CD4-positive, alpha-beta T cell (primary cell): ENCODE measurements at regions not wholly inside any gene's neighbourhood (a gene's known extent, or its start where the extent isn't known, plus 50 kb on each side); places are given as distances from the start of the nearest gene placed in this dataset.

Experiments used
- ATAC-seq: fragments of 200-7000 bp; cut with Tn5 transposase; one replicate; pipeline ENCODE4 v1.10.0; 2022; ENCODE audit warnings: mild to moderate bottlenecking; ENCODE audit not compliant: poor library complexity
- CTCF ChIA-PET: fragments of 350-600 bp; sonication (Branson Sonifier 250); formaldehyde crosslinking; loops from one replicate; lab custom pipeline; 2021; ENCODE audit warnings: antibody characterized with exemption, inconsistent platforms; lab: Charles Lee
- POLR2A ChIA-PET: fragments of 350-600 bp; sonication (Branson Sonifier 250); formaldehyde crosslinking; loops from one replicate; lab custom pipeline; 2021; ENCODE audit warnings: antibody characterized with exemption, inconsistent platforms; lab: Charles Lee
- DNase-seq, 14 experiments: peaks; one replicate each; pipeline ENCODE4 v3.0.0-alpha.2; 2013 to 2020; ENCODE audit warnings: mixed read lengths in 2 of 14
- H3K27ac ChIP-seq, 2 donors: one replicate each; pipeline versions ENCODE4 v1.5.1 to v1.7.0; 2013; ENCODE audit warnings: low read length in 2 of 2, low read depth in 1 of 2, mild to moderate bottlenecking in 1 of 2
- H3K27me3 ChIP-seq, 2 experiments: 1 replicate in 1 of 2; 2 replicates in 1 of 2; pipeline versions ENCODE4 v1.6.1 to v1.7.0; 2013; ENCODE audit warnings: low read length in 2 of 2, control low read depth in 1 of 2, mild to moderate bottlenecking in 1 of 2, moderate library complexity in 1 of 2; ENCODE audit not compliant: insufficient read depth in 2 of 2, control insufficient read depth in 1 of 2
- H3K36me3 ChIP-seq: one replicate; pipeline ENCODE4 v1.6.1; 2013; ENCODE audit warnings: low read length, control low read depth; ENCODE audit not compliant: insufficient read depth
- H3K4me1 ChIP-seq: one replicate; pipeline ENCODE4 v1.6.1; 2013; ENCODE audit warnings: low read length, control low read depth; ENCODE audit not compliant: insufficient read depth
- H3K4me3 ChIP-seq: one replicate; pipeline ENCODE4 v1.5.1; 2013; ENCODE audit warnings: mild to moderate bottlenecking, low read length, moderate library complexity
- H3K9me3 ChIP-seq, 2 experiments: 1 replicate in 1 of 2; 2 replicates in 1 of 2; pipeline versions ENCODE4 v1.6.1 to v1.7.0; 2013; ENCODE audit warnings: low read length in 2 of 2, mild to moderate bottlenecking in 2 of 2, control low read depth in 1 of 2, moderate library complexity in 1 of 2; ENCODE audit not compliant: control insufficient read depth in 1 of 2, insufficient read depth in 1 of 2
- H3K27ac Mint-ChIP-seq: one replicate; pipeline ENCODE4 v1.8.0; 2020; ENCODE audit warnings: mixed read lengths
- H3K27me3 Mint-ChIP-seq: one replicate; pipeline ENCODE4 v1.8.0; 2021; ENCODE audit warnings: mixed read lengths
- H3K36me3 Mint-ChIP-seq: one replicate; pipeline ENCODE4 v1.8.0; 2021; ENCODE audit warnings: low read depth, mixed read lengths
- H3K4me1 Mint-ChIP-seq: one replicate; pipeline ENCODE4 v1.8.0; 2021; ENCODE audit warnings: low read depth, mixed read lengths
- H3K4me3 Mint-ChIP-seq: one replicate; pipeline ENCODE4 v1.8.0; 2020; ENCODE audit warnings: mild to moderate bottlenecking, mixed read lengths
- H3K9me3 Mint-ChIP-seq: one replicate; pipeline ENCODE4 v1.8.0; 2020; ENCODE audit warnings: mixed read lengths
- intact Hi-C, 2 experiments: fragments of 100-400 bp; cut with DNase I in 1 of 2; cut with micrococcal nuclease in 1 of 2; formaldehyde crosslinking; loops; one replicate each; pipeline versions ENCODE4 v1.15.1 to v1.9.0; 2023 to 2025; cut with DNase I, micrococcal nuclease
- TF ChIP-seq, protein P1 (sequence below): fragments of 200-600 bp; IDR thresholded peaks from one replicate; pipeline ENCODE4 v1.8.0; 2022; ENCODE audit warnings: antibody characterized with exemption, mild to moderate bottlenecking

DNA sequence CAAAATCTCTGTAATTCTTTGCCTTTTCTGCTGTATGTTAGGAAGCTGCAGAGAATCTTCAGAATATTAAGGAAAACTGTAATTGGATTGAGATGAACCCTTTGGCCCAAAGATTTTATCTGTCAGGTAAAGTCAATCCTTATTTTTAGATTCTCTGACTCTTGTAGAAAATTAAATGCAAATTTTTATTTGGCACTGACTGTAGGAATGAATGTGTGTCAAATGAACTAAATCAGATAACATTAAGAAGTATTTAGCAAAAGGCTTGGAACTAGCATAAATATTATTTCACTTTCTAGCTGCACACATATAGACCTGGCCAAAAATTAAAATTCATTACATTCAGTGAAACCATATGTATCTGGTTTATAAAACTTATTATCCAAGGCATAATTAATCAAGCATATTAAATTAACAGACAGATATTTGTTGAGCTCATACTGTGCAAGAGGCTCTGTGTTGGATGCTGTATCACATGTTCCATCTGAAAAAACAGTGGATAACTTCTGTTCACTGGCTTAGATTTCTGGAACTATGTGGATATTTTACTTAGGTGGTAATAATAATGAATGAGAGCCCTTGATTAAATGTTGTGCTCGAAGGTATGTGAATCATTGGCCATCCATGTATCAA, 124.8 kb downstream of the HDGFL1 start:
- intact Hi-C loops = no loop called here
- no peak for DNase-seq
- Histone ChIP-seq H3K27ac (no peak overlapping the region), H3K4me3 (no peak overlapping the region), H3K27me3 (no peaks in the 10 kb centered on the region), H3K4me1 (no peaks in the 10 kb centered on the region), H3K36me3 (no peaks in the 10 kb centered on the region), H3K9me3 (peaks cover 0 to 3% of the 10 kb centered on the region in 2 experiments)
- Mint-ChIP-seq H3K27ac (no peak overlapping the region), H3K4me3 (no peak overlapping the region), H3K36me3 (no peaks in the 10 kb centered on the region), H3K27me3 (no peaks in the 10 kb centered on the region), H3K9me3 (no peaks in the 10 kb centered on the region), H3K4me1 (no peaks in the 10 kb centered on the region)
- CTCF ChIA-PET = no interaction called here
- no peak for ATAC-seq
- POLR2A ChIA-PET = no interaction called here
- TF ChIP-seq, protein P1, sequence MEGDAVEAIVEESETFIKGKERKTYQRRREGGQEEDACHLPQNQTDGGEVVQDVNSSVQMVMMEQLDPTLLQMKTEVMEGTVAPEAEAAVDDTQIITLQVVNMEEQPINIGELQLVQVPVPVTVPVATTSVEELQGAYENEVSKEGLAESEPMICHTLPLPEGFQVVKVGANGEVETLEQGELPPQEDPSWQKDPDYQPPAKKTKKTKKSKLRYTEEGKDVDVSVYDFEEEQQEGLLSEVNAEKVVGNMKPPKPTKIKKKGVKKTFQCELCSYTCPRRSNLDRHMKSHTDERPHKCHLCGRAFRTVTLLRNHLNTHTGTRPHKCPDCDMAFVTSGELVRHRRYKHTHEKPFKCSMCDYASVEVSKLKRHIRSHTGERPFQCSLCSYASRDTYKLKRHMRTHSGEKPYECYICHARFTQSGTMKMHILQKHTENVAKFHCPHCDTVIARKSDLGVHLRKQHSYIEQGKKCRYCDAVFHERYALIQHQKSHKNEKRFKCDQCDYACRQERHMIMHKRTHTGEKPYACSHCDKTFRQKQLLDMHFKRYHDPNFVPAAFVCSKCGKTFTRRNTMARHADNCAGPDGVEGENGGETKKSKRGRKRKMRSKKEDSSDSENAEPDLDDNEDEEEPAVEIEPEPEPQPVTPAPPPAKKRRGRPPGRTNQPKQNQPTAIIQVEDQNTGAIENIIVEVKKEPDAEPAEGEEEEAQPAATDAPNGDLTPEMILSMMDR = no peak

DNA sequence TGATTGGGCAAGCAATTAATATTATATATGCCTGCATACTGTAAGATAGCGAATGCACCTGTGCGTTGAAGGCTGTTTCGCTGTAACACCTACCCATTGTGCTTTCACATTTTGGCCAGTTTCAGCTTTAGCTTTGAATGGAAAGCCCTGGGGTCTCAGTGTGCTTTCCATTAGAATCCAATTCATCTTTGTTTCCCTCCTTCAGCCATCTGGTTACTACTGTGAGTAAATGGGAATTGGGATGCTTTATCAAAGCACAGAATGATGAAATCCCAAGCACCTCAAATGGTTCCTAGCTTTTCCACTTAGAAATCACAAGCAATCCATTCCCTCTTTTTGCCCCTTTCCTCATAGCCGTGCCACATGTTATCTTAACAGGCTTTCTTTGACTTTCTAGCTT, 127.1 kb downstream of the HDGFL1 start:
- TF ChIP-seq, protein P1 = no peak
- Mint-ChIP-seq H3K4me1 (no peaks in the 10 kb centered on the region), H3K36me3 (no peaks in the 10 kb centered on the region), H3K9me3 (no peaks in the 10 kb centered on the region), H3K4me3 (no peak overlapping the region), H3K27me3 (no peaks in the 10 kb centered on the region), H3K27ac (no peak overlapping the region)
- intact Hi-C loops = no loop called here
- Histone ChIP-seq H3K4me3 (no peak overlapping the region), H3K27ac (no peak overlapping the region), H3K36me3 (no peaks in the 10 kb centered on the region), H3K9me3 (peaks cover 3 to 4% of the 10 kb centered on the region in 2 experiments), H3K27me3 (no peaks in the 10 kb centered on the region), H3K4me1 (no peaks in the 10 kb centered on the region)
- ChIA-PET CTCF (no interaction called here), POLR2A (no interaction called here)
- ATAC-seq = no peak
- no peak for DNase-seq

GRCh38 chr6:22697306-22697705, 127.9 kb downstream of the HDGFL1 start:
- ChIA-PET CTCF (no interaction called here), POLR2A (no interaction called here)
- Histone ChIP-seq H3K9me3 (peaks cover 3 to 4% of the 10 kb centered on the region in 2 experiments), H3K4me1 (no peaks in the 10 kb centered on the region), H3K27me3 (no peaks in the 10 kb centered on the region), H3K27ac (no peak overlapping the region), H3K36me3 (no peaks in the 10 kb centered on the region), H3K4me3 (no peak overlapping the region)
- Mint-ChIP-seq H3K27me3 (no peaks in the 10 kb centered on the region), H3K4me1 (no peaks in the 10 kb centered on the region), H3K9me3 (no peaks in the 10 kb centered on the region), H3K27ac (no peak overlapping the region), H3K36me3 (no peaks in the 10 kb centered on the region), H3K4me3 (no peak overlapping the region)
- intact Hi-C loops = no loop called here
- no peak for ATAC-seq
- no peak for DNase-seq
- TF ChIP-seq, protein P1 = no peak
